CD4-positive, alpha-beta T cell treated with Interleukin-4 for 4 hours (primary cell): ENCODE measurements at regions not wholly inside any gene's neighbourhood (a gene's known extent, or its start where the extent isn't known, plus 50 kb on each side); places are given as distances from the start of the nearest gene placed in this dataset.
"Not testable (repeated sequence)": the region's sequence is repeated elsewhere in the genome, so short reads cannot be mapped to it uniquely, and the experiment has no call there.

Source experiments
- DNase-seq: peaks from one replicate; pipeline ENCODE4 v3.0.0-alpha.2; 2020

GRCh38 chr16:86946396-86946795 is 368.0 kb downstream of the FOXL1 start:
- DNase-seq, result no peak

- no peak for DNase-seq
These were observed 368.6 kb downstream of the FOXL1 start for GRCh38 chr16:86946981-86947380.

GRCh38 chr16:86948046-86948445 is 369.1 kb downstream of the C16orf95 start:
- no peak for DNase-seq

- DNase-seq, result no peak
These were observed 368.1 kb downstream of the C16orf95 start for GRCh38 chr16:86949116-86949515.

- no peak for DNase-seq
These were observed 367.6 kb downstream of the C16orf95 start for GRCh38 chr16:86949630-86950029.

GRCh38 chr16:86951041-86951822 is 366.0 kb downstream of the C16orf95 start:
- no peak for DNase-seq

GRCh38 chr16:86951831-86952598 is 365.2 kb downstream of the C16orf95 start:
- DNase-seq, result no peak

- DNase-seq, result no peak
These were observed 364.4 kb downstream of the C16orf95 start for GRCh38 chr16:86952769-86953168.

GRCh38 chr16:86953631-86954391 is 363.4 kb downstream of the C16orf95 start:
- no peak for DNase-seq

- no peak for DNase-seq
These were observed 361.9 kb downstream of the C16orf95 start for GRCh38 chr16:86955136-86955855.

- no peak for DNase-seq
These were observed 360.8 kb downstream of the C16orf95 start for GRCh38 chr16:86956437-86956836.

- not testable (repeated sequence) for DNase-seq
These were observed 359.5 kb downstream of the C16orf95 start for GRCh38 chr16:86957662-86958198.

- no peak for DNase-seq
These were observed 358.8 kb downstream of the C16orf95 start for GRCh38 chr16:86958423-86958822.

GRCh38 chr16:86959091-86959651 is 358.0 kb downstream of the C16orf95 start:
- no peak for DNase-seq

- no peak for DNase-seq
These were observed 357.5 kb downstream of the C16orf95 start for GRCh38 chr16:86959729-86960128.

GRCh38 chr16:86960266-86960665 is 356.9 kb downstream of the C16orf95 start:
- no peak for DNase-seq

- no peak for DNase-seq
These were observed 356.0 kb downstream of the C16orf95 start for GRCh38 chr16:86961171-86961601.

GRCh38 chr16:86962259-86962658 is 354.9 kb downstream of the C16orf95 start:
- no peak for DNase-seq

- no peak for DNase-seq
These were observed 354.3 kb downstream of the C16orf95 start for GRCh38 chr16:86962913-86963312.

GRCh38 chr16:86963600-86964575 is 353.3 kb downstream of the C16orf95 start:
- DNase-seq, result no peak

GRCh38 chr16:86964796-86965241 is 352.4 kb downstream of the C16orf95 start:
- no peak for DNase-seq
